ENCODE measurements at regions not wholly inside any gene's neighbourhood (a gene's known extent, or its start where the extent isn't known, plus 50 kb on each side); places are given as distances from the start of the nearest gene placed in this dataset.

GRCh38 chr5:158601118-158601517, 498.6 kb downstream of the EBF1 start:
- peaks cover 4% of the 10 kb centered on the region for H3K9me3 Mint-ChIP-seq (ENCODE audit: unreplicated experiment)
- no peak for TF ChIP-seq CTCF (IDR thresholded peaks at IDR 0.05)
- H3K4me3 Mint-ChIP-seq (ENCODE audit: unreplicated experiment), result no peak overlapping the region
- H3K36me3 Mint-ChIP-seq (ENCODE audit: unreplicated experiment), result no peaks in the 10 kb centered on the region
- H3K4me1 Mint-ChIP-seq (ENCODE audit: unreplicated experiment), result no peaks in the 10 kb centered on the region
- H3K27ac Mint-ChIP-seq (ENCODE audit: unreplicated experiment), result no peak overlapping the region
- DNase-seq (ENCODE audit: extremely low spot score, unreplicated experiment), result no peak
- H3K27me3 Mint-ChIP-seq (ENCODE audit: unreplicated experiment), result peaks cover 2% of the 10 kb centered on the region

GRCh38 chr5:158600679-158601078, 499.0 kb downstream of the EBF1 start:
- H3K36me3 Mint-ChIP-seq (ENCODE audit: unreplicated experiment), result no peaks in the 10 kb centered on the region
- H3K27ac Mint-ChIP-seq (ENCODE audit: unreplicated experiment), result no peak overlapping the region
- H3K4me1 Mint-ChIP-seq (ENCODE audit: unreplicated experiment), result no peaks in the 10 kb centered on the region
- peaks cover 4% of the 10 kb centered on the region for H3K9me3 Mint-ChIP-seq (ENCODE audit: unreplicated experiment)
- H3K4me3 Mint-ChIP-seq (ENCODE audit: unreplicated experiment), result no peak overlapping the region
- TF ChIP-seq CTCF (IDR thresholded peaks at IDR 0.05), result no peak
- no peak for DNase-seq (ENCODE audit: extremely low spot score, unreplicated experiment)
- H3K27me3 Mint-ChIP-seq (ENCODE audit: unreplicated experiment), result peaks cover 2% of the 10 kb centered on the region

GRCh38 chr5:158599157-158599556, 500.6 kb downstream of the EBF1 start:
- H3K4me1 Mint-ChIP-seq (ENCODE audit: unreplicated experiment), result no peaks in the 10 kb centered on the region
- TF ChIP-seq CTCF (IDR thresholded peaks at IDR 0.05), result no peak
- H3K27ac Mint-ChIP-seq (ENCODE audit: unreplicated experiment), result no peak overlapping the region
- peaks cover 2% of the 10 kb centered on the region for H3K27me3 Mint-ChIP-seq (ENCODE audit: unreplicated experiment)
- no peak overlapping the region for H3K4me3 Mint-ChIP-seq (ENCODE audit: unreplicated experiment)
- no peaks in the 10 kb centered on the region for H3K36me3 Mint-ChIP-seq (ENCODE audit: unreplicated experiment)
- DNase-seq (ENCODE audit: extremely low spot score, unreplicated experiment), result no peak
- peaks cover 4% of the 10 kb centered on the region for H3K9me3 Mint-ChIP-seq (ENCODE audit: unreplicated experiment)

- Mint-ChIP-seq H3K9me3 (ENCODE audit: unreplicated experiment) (peaks cover 4% of the 10 kb centered on the region), H3K4me1 (ENCODE audit: unreplicated experiment) (peaks cover 18% of the 10 kb centered on the region), H3K27me3 (ENCODE audit: unreplicated experiment) (no peaks in the 10 kb centered on the region), H3K4me3 (ENCODE audit: unreplicated experiment) (no peak overlapping the region), H3K36me3 (ENCODE audit: unreplicated experiment) (no peaks in the 10 kb centered on the region), H3K27ac (ENCODE audit: unreplicated experiment) (no peak overlapping the region)
- no peak for DNase-seq (ENCODE audit: extremely low spot score, unreplicated experiment)
- TF ChIP-seq CTCF (IDR thresholded peaks at IDR 0.05), result no peak
These were observed 505.0 kb downstream of the EBF1 start for GRCh38 chr5:158594595-158595242.

DNA sequence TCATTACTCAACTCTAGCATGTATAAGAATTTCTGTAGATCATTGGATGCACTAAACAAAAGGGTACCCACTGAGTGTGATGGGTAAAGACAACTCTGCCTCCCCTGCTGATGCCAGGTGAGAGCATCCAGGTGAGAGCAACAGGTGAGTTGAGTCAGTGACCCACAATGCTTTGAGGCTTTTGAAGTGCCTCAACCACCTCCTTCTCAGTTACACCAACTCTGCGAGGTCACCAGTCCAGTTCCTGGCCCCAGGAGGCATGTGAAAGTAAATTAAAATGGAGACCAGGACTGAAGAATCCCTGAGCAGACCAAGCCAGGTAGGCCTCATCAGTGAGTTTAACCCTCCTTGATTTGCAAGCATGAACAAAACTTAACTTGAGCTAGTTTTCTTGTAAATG, 505.8 kb downstream of the EBF1 start:
- Mint-ChIP-seq H3K4me1 (ENCODE audit: unreplicated experiment) (peaks cover 22% of the 10 kb centered on the region), H3K27ac (ENCODE audit: unreplicated experiment) (no peak overlapping the region), H3K9me3 (ENCODE audit: unreplicated experiment) (peaks cover 4% of the 10 kb centered on the region), H3K36me3 (ENCODE audit: unreplicated experiment) (no peaks in the 10 kb centered on the region), H3K4me3 (ENCODE audit: unreplicated experiment) (no peak overlapping the region), H3K27me3 (ENCODE audit: unreplicated experiment) (no peaks in the 10 kb centered on the region)
- TF ChIP-seq CTCF (IDR thresholded peaks at IDR 0.05), result no peak
- DNase-seq (ENCODE audit: extremely low spot score, unreplicated experiment), result no peak
